Esophagus muscularis mucosa (tissue), 4 donors: ENCODE measurements at regions not wholly inside any gene's neighbourhood (a gene's known extent, or its start where the extent isn't known, plus 50 kb on each side); places are given as distances from the start of the nearest gene placed in this dataset.

ENCODE experiments used
- DNase-seq: peaks from one replicate; pipeline ENCODE4 v3.0.0-alpha.2; 2017; ENCODE audit errors: extremely low spot score
- H3K27ac ChIP-seq, 4 donors: fragments of 200-600 bp; sonication (generic); replicated peaks in 1 of 4; 1 replicate in 3 of 4; 2 replicates in 1 of 4; pipeline ENCODE4 v1.5.1; 2016 to 2019; ENCODE audit warnings: mild to moderate bottlenecking in 1 of 4
- H3K27me3 ChIP-seq, 4 donors: fragments of 200-600 bp; sonication (generic); one replicate each; pipeline versions ENCODE4 v1.5.1 to v1.6.0; 2016 to 2019
- H3K36me3 ChIP-seq, 4 donors: fragments of 200-600 bp; sonication (generic); one replicate each; pipeline ENCODE4 v1.5.1; 2016 to 2019
- H3K4me1 ChIP-seq, 4 donors: fragments of 200-600 bp; sonication (generic); one replicate each; pipeline ENCODE4 v1.5.1; 2016 to 2019
- H3K4me3 ChIP-seq, 4 donors: fragments of 200-600 bp; sonication (generic); 1 replicate in 2 of 4; 2 replicates in 2 of 4; pipeline ENCODE4 v1.5.1; 2016 to 2019; ENCODE audit warnings: mild to moderate bottlenecking in 4 of 4, moderate library complexity in 1 of 4
- H3K9me3 ChIP-seq, 4 donors: fragments of 200-600 bp; sonication (generic); 1 replicate in 3 of 4; 2 replicates in 1 of 4; pipeline ENCODE4 v1.5.1; 2016 to 2019
- EP300 ChIP-seq: sonication (generic); formaldehyde crosslinking; IDR thresholded peaks from one replicate; pipeline ENCODE4 v1.6.1; 2017; ENCODE audit warnings: antibody characterized with exemption
- POLR2A ChIP-seq: fragments of 450-650 bp; IDR thresholded peaks from one replicate; pipeline ENCODE4 v1.6.1; 2017; ENCODE audit warnings: antibody characterized with exemption, moderate library complexity, mild to moderate bottlenecking, low read depth
- POLR2AphosphoS5 ChIP-seq, 2 donors: sonication (generic); formaldehyde crosslinking; IDR thresholded peaks; one replicate each; pipeline ENCODE4 v1.6.1; 2017; ENCODE audit warnings: antibody characterized with exemption in 2 of 2
- WGBS: methylation state at CpG from one replicate; pipeline ENCODE4 v1.1.5; 2018; 5-methylcytosine and 5-hydroxymethylcytosine counted together
- intact Hi-C: fragments of 100-400 bp; cut with DNase I; formaldehyde crosslinking; loops from one replicate; pipeline ENCODE4 v1.15.1; 2023
- TF ChIP-seq, protein P1 (sequence below), 3 experiments: fragments of 200-600 bp in 2 of 3; fragments of 450-650 bp in 1 of 3; sonication (generic) in 2 of 3; IDR thresholded peaks; one replicate each; pipeline ENCODE4 v1.5.1; 2017 to 2019; ENCODE audit warnings: antibody characterized with exemption in 3 of 3, mild to moderate bottlenecking in 2 of 3, moderate library complexity in 1 of 3

DNA sequence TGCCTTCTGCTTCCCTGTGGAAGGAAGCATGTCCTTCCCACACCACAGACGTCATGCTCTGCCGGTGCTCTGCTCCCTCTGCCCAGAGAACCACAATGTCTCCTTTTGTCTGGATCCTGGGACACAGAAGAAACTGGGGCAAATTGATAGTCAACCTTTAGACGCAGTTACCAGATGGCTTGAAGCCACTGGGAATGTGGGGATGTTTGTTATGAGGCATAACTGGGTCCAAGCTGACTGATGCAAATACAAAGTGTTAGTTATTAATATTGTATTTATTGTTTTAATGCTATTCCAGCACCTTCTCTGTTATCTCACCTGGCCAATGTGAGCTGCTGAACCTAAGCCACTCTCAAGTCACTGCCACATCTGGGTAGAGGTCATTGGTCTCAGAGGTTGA is 322.2 kb downstream of the SHANK2 start:
- intact Hi-C loops, result no loop called here
- no peaks in the 10 kb centered on the region for H3K9me3 ChIP-seq
- 90% methylated on average over 3 of the region's 3 CpGs for WGBS

DNA sequence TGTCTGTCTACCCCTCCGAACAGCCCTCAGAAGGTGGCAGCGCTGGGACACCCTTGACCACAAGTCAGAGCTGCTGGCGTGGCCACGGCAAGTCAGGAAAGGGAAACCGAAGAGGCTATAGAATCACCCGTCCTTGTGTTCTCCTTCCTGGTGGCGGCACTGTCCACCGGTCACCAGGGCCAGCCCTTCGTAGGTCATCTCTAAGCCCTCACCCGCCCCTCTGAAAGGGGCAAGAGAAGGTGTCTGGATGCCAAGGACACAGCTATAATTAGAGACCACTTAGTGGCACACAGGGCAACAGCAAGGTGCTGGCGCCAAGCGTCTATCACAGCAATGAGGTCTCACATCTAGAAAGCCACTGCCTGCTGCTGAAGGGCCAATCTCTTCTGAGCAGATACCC is 320.9 kb downstream of the SHANK2 start:
- Histone ChIP-seq H3K27ac (no peak overlapping the region), H3K27me3 (no peaks in the 10 kb centered on the region), H3K4me3 (no peak overlapping the region), H3K9me3 (no peaks in the 10 kb centered on the region), H3K36me3 (no peaks in the 10 kb centered on the region), H3K4me1 (no peaks in the 10 kb centered on the region)
- WGBS, result 90% methylated on average over 12 of the region's 12 CpGs
- intact Hi-C loops, result no loop called here
- DNase-seq, result no peak
- TF ChIP-seq EP300 (no peak), POLR2A (no peak), POLR2AphosphoS5 (IDR thresholded peaks at IDR 0.05) (no peak)
- TF ChIP-seq, protein P1, sequence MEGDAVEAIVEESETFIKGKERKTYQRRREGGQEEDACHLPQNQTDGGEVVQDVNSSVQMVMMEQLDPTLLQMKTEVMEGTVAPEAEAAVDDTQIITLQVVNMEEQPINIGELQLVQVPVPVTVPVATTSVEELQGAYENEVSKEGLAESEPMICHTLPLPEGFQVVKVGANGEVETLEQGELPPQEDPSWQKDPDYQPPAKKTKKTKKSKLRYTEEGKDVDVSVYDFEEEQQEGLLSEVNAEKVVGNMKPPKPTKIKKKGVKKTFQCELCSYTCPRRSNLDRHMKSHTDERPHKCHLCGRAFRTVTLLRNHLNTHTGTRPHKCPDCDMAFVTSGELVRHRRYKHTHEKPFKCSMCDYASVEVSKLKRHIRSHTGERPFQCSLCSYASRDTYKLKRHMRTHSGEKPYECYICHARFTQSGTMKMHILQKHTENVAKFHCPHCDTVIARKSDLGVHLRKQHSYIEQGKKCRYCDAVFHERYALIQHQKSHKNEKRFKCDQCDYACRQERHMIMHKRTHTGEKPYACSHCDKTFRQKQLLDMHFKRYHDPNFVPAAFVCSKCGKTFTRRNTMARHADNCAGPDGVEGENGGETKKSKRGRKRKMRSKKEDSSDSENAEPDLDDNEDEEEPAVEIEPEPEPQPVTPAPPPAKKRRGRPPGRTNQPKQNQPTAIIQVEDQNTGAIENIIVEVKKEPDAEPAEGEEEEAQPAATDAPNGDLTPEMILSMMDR (IDR thresholded peaks at IDR 0.05), result no peak

More for the DNA sequence above, 322.2 kb downstream of the SHANK2 start:
- Histone ChIP-seq H3K27ac (no peak overlapping the region), H3K36me3 (no peaks in the 10 kb centered on the region), H3K4me1 (no peaks in the 10 kb centered on the region), H3K27me3 (no peaks in the 10 kb centered on the region), H3K4me3 (no peak overlapping the region)
- TF ChIP-seq POLR2A, result no peak
- TF ChIP-seq, protein P1 (IDR thresholded peaks at IDR 0.05), result no peak
- no peak for TF ChIP-seq EP300
- TF ChIP-seq POLR2AphosphoS5 (IDR thresholded peaks at IDR 0.05), result no peak
- DNase-seq, result no peak

DNA sequence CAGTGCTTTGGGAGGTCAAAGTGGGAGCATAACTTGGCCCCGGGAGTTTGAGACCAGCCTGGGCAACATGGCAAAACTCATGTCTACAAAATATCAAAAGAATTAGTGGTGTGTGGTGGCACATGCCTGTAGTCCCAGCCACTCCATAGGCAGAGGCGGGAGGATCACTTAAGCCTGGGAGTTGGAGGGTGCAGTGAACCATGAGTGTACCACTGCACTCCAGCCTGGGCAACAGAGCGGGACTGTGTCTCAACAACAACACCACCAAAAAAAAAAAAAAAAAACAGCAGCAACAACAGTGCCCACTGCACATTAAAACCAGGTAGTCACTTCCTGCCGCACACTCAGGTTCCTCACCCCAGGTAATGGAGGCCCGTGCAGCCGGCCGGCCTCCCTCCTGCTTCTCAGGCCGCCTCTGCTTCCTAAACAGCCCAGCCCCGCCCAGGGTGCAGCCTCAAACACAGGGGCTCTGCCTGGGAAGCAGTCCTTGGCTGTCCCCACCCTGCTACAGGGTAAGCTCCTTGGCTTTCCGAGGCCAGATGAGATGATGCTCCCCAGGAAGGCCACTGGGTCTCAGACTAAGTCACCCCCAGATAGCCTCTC is 318.3 kb downstream of the SHANK2 start:
- no peak for DNase-seq
- no peak overlapping the region for H3K27ac ChIP-seq
- no peaks in the 10 kb centered on the region for H3K36me3 ChIP-seq
- TF ChIP-seq POLR2AphosphoS5 (IDR thresholded peaks at IDR 0.05), result no peak
- no peak for TF ChIP-seq POLR2A
- TF ChIP-seq EP300, result no peak
- TF ChIP-seq, protein P1 (IDR thresholded peaks at IDR 0.05), result no peak
- H3K27me3 ChIP-seq, result no peaks in the 10 kb centered on the region
- WGBS, result 92% methylated on average over 10 of the region's 10 CpGs
- no peak overlapping the region for H3K4me3 ChIP-seq
- no peaks in the 10 kb centered on the region for H3K4me1 ChIP-seq
- intact Hi-C loops, result no loop called here
- peaks cover 0 to 6% (median 0%) of the 10 kb centered on the region in 4 donors for H3K9me3 ChIP-seq

DNA sequence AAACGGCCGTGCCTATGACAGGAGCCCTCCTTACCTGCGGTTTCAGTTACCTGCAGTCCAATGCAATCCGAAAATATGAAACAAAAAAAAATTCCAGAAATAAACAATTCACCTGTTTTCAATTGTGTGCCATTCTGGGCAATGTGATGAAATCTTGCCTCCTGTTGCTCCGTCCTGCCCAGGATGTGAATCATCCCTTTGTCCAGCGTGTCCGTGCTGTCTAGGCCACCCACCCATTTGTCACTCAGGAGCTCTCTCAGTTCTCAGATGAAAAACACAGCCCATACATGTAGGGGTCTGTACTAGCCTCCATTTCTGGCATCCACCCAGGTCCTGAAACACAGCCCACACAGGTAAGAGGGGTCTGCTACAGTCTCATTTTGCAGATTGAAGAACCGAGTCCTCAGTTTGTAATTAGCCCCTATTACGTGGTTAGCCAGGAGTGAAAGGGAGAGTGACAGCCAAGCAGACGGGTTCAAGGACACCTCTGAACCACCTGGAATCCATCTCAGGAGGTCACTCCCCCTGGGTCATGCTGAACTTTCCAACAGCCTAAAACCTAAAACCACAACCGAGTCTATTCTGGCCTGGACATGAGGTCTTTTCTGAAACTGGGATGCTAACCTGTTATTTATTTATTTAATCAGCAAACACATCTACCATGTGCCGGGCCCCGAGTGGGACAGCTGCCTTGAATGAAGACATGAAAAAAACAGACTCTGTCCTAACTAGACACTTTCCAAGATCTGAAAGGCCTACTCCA is 317.2 kb downstream of the SHANK2 start:
- intact Hi-C loops, result no loop called here
- H3K27ac ChIP-seq, result no peak overlapping the region
- no peaks in the 10 kb centered on the region for H3K36me3 ChIP-seq
- H3K27me3 ChIP-seq, result no peaks in the 10 kb centered on the region
- TF ChIP-seq, protein P1 (IDR thresholded peaks at IDR 0.05), result no peak
- H3K4me1 ChIP-seq, result no peaks in the 10 kb centered on the region
- H3K9me3 ChIP-seq, result peaks cover 0 to 6% (median 0%) of the 10 kb centered on the region in 4 donors
- 79% methylated on average over 13 of the region's 13 CpGs for WGBS
- no peak for DNase-seq
- H3K4me3 ChIP-seq, result no peak overlapping the region
